ENCODE measurements at regions not wholly inside any gene's neighbourhood (a gene's known extent, or its start where the extent isn't known, plus 50 kb on each side); places are given as distances from the start of the nearest gene placed in this dataset.
A peak's percentile ranks its signal among the peaks of the same experiment; 100 is the strongest.

DNA sequence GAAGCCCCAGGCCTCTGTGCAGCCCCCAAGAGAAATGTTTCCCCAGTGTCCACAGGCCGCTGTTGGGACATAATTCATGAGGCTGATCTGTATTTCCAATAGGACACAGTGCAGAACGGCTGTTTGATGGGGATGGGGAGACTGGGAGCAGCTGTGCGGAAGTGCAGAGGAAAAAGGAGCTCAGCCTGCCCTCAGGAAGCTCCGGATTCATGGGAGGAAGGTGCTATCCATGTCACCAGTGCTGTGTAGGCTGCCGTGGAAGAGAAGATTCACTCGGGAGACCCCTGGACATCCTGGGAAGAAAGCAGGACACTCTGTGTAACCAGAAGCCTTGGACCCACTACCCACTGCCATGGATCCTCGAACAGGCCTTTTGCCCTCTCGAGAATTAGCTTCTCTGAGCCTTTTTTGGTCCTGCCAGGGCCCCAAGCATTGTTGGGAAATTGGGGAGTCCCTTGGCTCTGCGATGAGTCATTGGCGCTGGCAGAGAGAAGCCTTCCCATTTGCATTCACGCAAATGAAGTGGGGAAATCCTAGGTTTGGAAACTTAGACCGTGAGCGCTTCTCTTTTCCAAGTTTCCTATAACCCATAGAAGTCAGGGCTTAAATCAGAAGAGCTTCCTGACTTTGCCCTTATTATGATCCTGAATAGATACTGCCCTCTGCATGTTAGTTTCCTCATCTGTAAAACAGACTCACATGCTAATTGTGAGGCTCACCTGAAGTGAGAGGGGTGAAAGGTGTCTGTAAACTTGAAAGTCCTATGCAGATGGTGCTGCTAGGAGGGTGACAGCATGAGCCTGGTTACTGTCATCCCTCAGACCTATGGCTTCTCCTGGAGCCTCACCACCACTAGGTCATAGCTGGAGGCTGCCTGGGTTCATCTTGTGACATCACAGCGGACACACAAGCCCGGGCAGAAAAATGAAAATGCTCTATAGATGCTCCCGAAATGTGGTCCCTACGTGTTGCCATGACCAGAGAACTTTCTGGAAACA, 229.2 kb upstream of the B3GAT1 start:
- no peak overlapping the region for H3K27ac ChIP-seq (ENCODE audit: low read length)
- H3K36me3 ChIP-seq (replicated peaks; ENCODE audit: low read depth, low read length): no peaks in the 10 kb centered on the region
- H3K79me2 ChIP-seq (ENCODE audit: low read length): no peaks in the 10 kb centered on the region
- TF ChIP-seq, protein P1, sequence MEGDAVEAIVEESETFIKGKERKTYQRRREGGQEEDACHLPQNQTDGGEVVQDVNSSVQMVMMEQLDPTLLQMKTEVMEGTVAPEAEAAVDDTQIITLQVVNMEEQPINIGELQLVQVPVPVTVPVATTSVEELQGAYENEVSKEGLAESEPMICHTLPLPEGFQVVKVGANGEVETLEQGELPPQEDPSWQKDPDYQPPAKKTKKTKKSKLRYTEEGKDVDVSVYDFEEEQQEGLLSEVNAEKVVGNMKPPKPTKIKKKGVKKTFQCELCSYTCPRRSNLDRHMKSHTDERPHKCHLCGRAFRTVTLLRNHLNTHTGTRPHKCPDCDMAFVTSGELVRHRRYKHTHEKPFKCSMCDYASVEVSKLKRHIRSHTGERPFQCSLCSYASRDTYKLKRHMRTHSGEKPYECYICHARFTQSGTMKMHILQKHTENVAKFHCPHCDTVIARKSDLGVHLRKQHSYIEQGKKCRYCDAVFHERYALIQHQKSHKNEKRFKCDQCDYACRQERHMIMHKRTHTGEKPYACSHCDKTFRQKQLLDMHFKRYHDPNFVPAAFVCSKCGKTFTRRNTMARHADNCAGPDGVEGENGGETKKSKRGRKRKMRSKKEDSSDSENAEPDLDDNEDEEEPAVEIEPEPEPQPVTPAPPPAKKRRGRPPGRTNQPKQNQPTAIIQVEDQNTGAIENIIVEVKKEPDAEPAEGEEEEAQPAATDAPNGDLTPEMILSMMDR (IDR thresholded peaks at IDR 0.05; ENCODE audit: low read depth, low read length): no peak; the same call in 1 of the 2 replicates
- TF ChIP-seq EZH2phosphoT487 (IDR thresholded peaks at IDR 0.05; ENCODE audit: low read depth): no peak
- no peak overlapping the region for H3K9ac ChIP-seq (ENCODE audit: low read length)
- H3K27me3 ChIP-seq (ENCODE audit: low read depth, low read length): no peaks in the 10 kb centered on the region
- no peaks in the 10 kb centered on the region for H3K9me3 ChIP-seq (ENCODE audit: insufficient read depth, low read length)
- H3K4me3 ChIP-seq (ENCODE audit: low read length): peak overlapping the region; percentile 32
- no peaks in the 10 kb centered on the region for H4K20me1 ChIP-seq (ENCODE audit: insufficient read depth, low read length)
- H3K4me1 ChIP-seq (ENCODE audit: low read length): peaks cover 62% of the 10 kb centered on the region
- no peak overlapping the region for H2AFZ ChIP-seq (ENCODE audit: low read depth, low read length)
- H3K4me2 ChIP-seq (ENCODE audit: low read length): peak overlapping the region; percentile 71

DNA sequence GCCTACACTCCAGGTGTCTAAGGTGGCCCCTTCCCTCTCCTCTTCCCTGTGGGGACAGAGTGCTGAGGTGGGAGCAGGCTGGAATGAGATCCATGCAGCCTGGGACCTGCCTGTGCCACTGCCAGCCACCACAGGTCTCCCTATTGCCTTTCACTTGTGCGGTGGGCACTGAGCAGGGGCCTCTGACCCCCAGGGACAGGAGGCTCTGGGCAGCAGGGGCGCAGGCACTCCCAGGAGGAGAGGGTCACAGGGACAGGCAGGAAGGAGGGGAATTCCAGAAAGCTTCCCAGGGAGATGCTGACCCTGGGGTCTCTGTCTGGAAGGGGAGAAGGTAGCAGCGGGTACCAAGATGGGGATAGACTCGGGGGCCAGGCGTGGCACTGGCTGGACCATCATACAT, 228.5 kb upstream of the B3GAT1 start:
- Histone ChIP-seq H3K27ac (ENCODE audit: low read length) (no peak overlapping the region), H3K79me2 (ENCODE audit: low read length) (no peaks in the 10 kb centered on the region), H3K4me1 (ENCODE audit: low read length) (peaks cover 62% of the 10 kb centered on the region), H3K36me3 (replicated peaks; ENCODE audit: low read depth, low read length) (no peaks in the 10 kb centered on the region), H3K4me2 (ENCODE audit: low read length) (no peak overlapping the region), H3K9me3 (ENCODE audit: insufficient read depth, low read length) (no peaks in the 10 kb centered on the region), H3K9ac (ENCODE audit: low read length) (no peak overlapping the region), H4K20me1 (ENCODE audit: insufficient read depth, low read length) (no peaks in the 10 kb centered on the region), H3K27me3 (ENCODE audit: low read depth, low read length) (no peaks in the 10 kb centered on the region), H2AFZ (ENCODE audit: low read depth, low read length) (no peak overlapping the region), H3K4me3 (ENCODE audit: low read length) (no peak overlapping the region)
- no peak for TF ChIP-seq EZH2phosphoT487 (IDR thresholded peaks at IDR 0.05; ENCODE audit: low read depth)
- TF ChIP-seq, protein P1 (IDR thresholded peaks at IDR 0.05; ENCODE audit: low read depth, low read length): no peak

DNA sequence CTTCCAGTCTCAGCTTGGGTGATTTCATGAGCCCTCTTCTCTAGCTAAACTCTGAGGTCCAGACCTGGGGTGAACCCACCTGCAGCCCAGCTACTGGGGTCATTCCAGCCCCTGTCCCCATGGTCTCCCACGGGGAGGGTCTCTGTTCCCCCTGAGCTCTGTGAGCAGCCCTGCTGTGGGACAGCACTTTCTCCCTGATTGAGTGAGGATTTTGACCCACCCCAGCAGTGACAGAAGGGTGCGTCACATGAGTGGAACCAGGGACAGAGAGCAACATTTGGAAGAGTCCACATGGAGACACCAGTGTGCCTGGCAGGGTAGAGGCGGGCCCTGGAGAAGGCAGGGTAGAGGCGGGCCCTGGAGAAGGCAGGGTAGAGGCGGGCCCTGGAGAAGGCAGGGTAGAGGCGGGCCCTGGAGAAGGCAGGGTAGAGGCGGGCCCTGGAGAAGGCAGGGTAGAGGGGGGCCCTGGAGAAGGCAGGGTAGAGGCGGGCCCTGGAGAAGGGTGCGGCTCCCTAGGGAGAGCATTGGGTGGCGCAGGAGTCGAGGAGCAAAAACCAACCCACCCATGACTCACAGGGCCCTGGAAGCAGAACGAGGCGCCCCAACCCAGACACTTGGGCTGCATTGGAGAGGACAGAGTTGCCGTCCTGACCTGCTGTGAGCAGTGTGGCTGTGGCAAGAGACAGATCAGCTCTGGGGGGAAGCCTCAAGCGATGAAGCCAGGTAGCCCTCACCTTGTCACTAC, 227.7 kb upstream of the B3GAT1 start:
- Histone ChIP-seq H3K4me3 (ENCODE audit: low read length) (no peak overlapping the region), H3K9me3 (ENCODE audit: insufficient read depth, low read length) (no peaks in the 10 kb centered on the region), H3K36me3 (replicated peaks; ENCODE audit: low read depth, low read length) (no peaks in the 10 kb centered on the region), H3K9ac (ENCODE audit: low read length) (no peak overlapping the region), H3K79me2 (ENCODE audit: low read length) (no peaks in the 10 kb centered on the region), H4K20me1 (ENCODE audit: insufficient read depth, low read length) (no peaks in the 10 kb centered on the region), H3K4me1 (ENCODE audit: low read length) (peaks cover 62% of the 10 kb centered on the region), H3K4me2 (ENCODE audit: low read length) (peak overlapping the region; percentile 36), H2AFZ (ENCODE audit: low read depth, low read length) (no peak overlapping the region), H3K27me3 (ENCODE audit: low read depth, low read length) (no peaks in the 10 kb centered on the region), H3K27ac (ENCODE audit: low read length) (no peak overlapping the region)
- TF ChIP-seq EZH2phosphoT487 (IDR thresholded peaks at IDR 0.05; ENCODE audit: low read depth): no peak
- TF ChIP-seq, protein P1 (IDR thresholded peaks at IDR 0.05; ENCODE audit: low read depth, low read length): no peak
